ENCODE measurements at regions not wholly inside any gene's neighbourhood (a gene's known extent, or its start where the extent isn't known, plus 50 kb on each side); places are given as distances from the start of the nearest gene placed in this dataset.

DNA sequence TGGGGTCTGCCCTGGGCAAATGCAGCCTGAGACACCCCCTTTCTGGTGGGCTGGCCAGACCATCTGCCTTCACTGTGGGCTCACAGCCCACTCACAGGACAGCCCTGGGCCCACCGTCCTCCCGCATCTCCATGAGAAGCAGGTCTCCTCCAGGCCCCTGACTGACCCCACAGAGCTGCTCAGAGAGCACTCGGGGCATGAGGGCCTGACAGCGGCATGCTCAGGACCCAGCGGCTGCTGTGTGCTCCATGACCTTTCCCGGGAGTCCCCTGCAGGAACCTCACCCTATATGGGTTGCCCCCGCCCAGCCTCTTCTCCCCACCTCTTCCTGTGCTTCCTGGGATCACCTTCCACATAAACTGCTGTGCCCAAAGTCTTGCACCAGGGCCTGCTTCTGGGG lies 162.4 kb upstream of the CST7 start:
- no peak for TF ChIP-seq POLR2AphosphoS5 (IDR thresholded peaks at IDR 0.05; ENCODE audit: borderline replicate concordance, low read depth, low read length)
- TF ChIP-seq EZH2 (IDR thresholded peaks at IDR 0.05) = no peak

All from SK-N-MC (cell line).